Prostate gland (tissue), 2 donors: ENCODE measurements at regions not wholly inside any gene's neighbourhood (a gene's known extent, or its start where the extent isn't known, plus 50 kb on each side); places are given as distances from the start of the nearest gene placed in this dataset.

Experiments used
- DNase-seq: peaks from one replicate; pipeline ENCODE4 v3.0.0-alpha.2; 2019; ENCODE audit warnings: low spot score
- H3K27ac ChIP-seq, 2 donors: fragments of 200-600 bp; sonication (generic); 2 replicates each; pipeline ENCODE4 v1.5.1; 2017 to 2019
- H3K27me3 ChIP-seq: fragments of 200-600 bp; sonication (generic); replicated peaks from 2 replicates; pipeline ENCODE4 v1.5.1; 2019; ENCODE audit not compliant: insufficient read depth
- H3K36me3 ChIP-seq, 2 donors: fragments of 200-600 bp; sonication (generic); 1 replicate in 1 of 2; 2 replicates in 1 of 2; pipeline versions ENCODE4 v1.5.1 to v1.8.1; 2017 to 2019
- H3K4me1 ChIP-seq: fragments of 200-600 bp; sonication (generic); replicated peaks from 2 replicates; pipeline ENCODE4 v1.5.1; 2019
- H3K4me3 ChIP-seq, 2 donors: fragments of 200-600 bp; sonication (generic); 2 replicates each; pipeline ENCODE4 v1.5.1; 2017 to 2019
- H3K9me3 ChIP-seq: fragments of 200-600 bp; sonication (generic); 2 replicates; pipeline ENCODE4 v1.5.1; 2017
- CTCF ChIP-seq, 4 experiments: fragments of 200-600 bp in 2 of 4; fragments of 450-650 bp in 2 of 4; sonication (generic) in 2 of 4; IDR thresholded peaks; 1 replicate in 3 of 4; 2 replicates in 1 of 4; pipeline ENCODE4 v1.5.1; 2016 to 2019; ENCODE audit warnings: antibody characterized with exemption in 4 of 4, mild to moderate bottlenecking in 2 of 4, moderate library complexity in 2 of 4
- POLR2A ChIP-seq: fragments of 450-650 bp; IDR thresholded peaks from one replicate; pipeline ENCODE4 v1.6.1; 2016; ENCODE audit warnings: antibody characterized with exemption, mild to moderate bottlenecking
- POLR2AphosphoS5 ChIP-seq: sonication (generic); formaldehyde crosslinking; IDR thresholded peaks from one replicate; pipeline ENCODE4 v1.6.1; 2017; ENCODE audit warnings: antibody characterized with exemption
- WGBS: methylation state at CpG from one replicate; pipeline ENCODE4 v1.1.5; 2018; 5-methylcytosine and 5-hydroxymethylcytosine counted together
- intact Hi-C: fragments of 100-400 bp; cut with DNase I; formaldehyde crosslinking; loops from one replicate; pipeline ENCODE4 v1.14.2; 2022

- no peak for TF ChIP-seq CTCF (IDR thresholded peaks at IDR 0.05)
- no peak for TF ChIP-seq POLR2AphosphoS5
- TF ChIP-seq POLR2A, result no peak
- WGBS, result 88% methylated on average over 18 of the region's 18 CpGs
- no peak for DNase-seq
- H3K9me3 ChIP-seq, result no peaks in the 10 kb centered on the region
- no peaks in the 10 kb centered on the region for H3K36me3 ChIP-seq
- no peak overlapping the region for H3K4me3 ChIP-seq
- intact Hi-C loops, result no loop called here
- H3K27me3 ChIP-seq, result no peaks in the 10 kb centered on the region
- no peaks in the 10 kb centered on the region for H3K4me1 ChIP-seq
- no peak overlapping the region for H3K27ac ChIP-seq
Observed at GRCh38 chr13:110798081-110798994, 84.8 kb downstream of the ING1 start.

- no peaks in the 10 kb centered on the region for H3K27me3 ChIP-seq
- 59% methylated on average over 30 of the region's 30 CpGs for WGBS
- no peak for DNase-seq
- TF ChIP-seq POLR2A, result no peak
- no peak for TF ChIP-seq CTCF (IDR thresholded peaks at IDR 0.05)
- no peak for TF ChIP-seq POLR2AphosphoS5
- peak overlapping the region in 1 of 2 donors; percentile 16 for H3K27ac ChIP-seq
- H3K9me3 ChIP-seq, result no peaks in the 10 kb centered on the region
- H3K4me3 ChIP-seq, result no peak overlapping the region
- intact Hi-C loops, result no loop called here
- no peaks in the 10 kb centered on the region for H3K4me1 ChIP-seq
- no peaks in the 10 kb centered on the region for H3K36me3 ChIP-seq
Observed at GRCh38 chr13:110799246-110800236, 86.0 kb downstream of the ING1 start.

GRCh38 chr13:110801044-110801443 is 87.5 kb downstream of the ING1 start:
- 68% methylated on average over 5 of the region's 7 CpGs for WGBS
- no peak for DNase-seq
- no peaks in the 10 kb centered on the region for H3K27me3 ChIP-seq
- no peak overlapping the region for H3K4me3 ChIP-seq
- intact Hi-C loops, result no loop called here
- no peaks in the 10 kb centered on the region for H3K4me1 ChIP-seq
- H3K9me3 ChIP-seq, result no peaks in the 10 kb centered on the region
- TF ChIP-seq CTCF (IDR thresholded peaks at IDR 0.05) (no peak), POLR2A (no peak), POLR2AphosphoS5 (no peak)
- no peak overlapping the region for H3K27ac ChIP-seq
- H3K36me3 ChIP-seq, result no peaks in the 10 kb centered on the region

GRCh38 chr13:110802260-110802659 is 88.8 kb downstream of the ING1 start:
- no peaks in the 10 kb centered on the region for H3K27me3 ChIP-seq
- no peaks in the 10 kb centered on the region for H3K9me3 ChIP-seq
- no peaks in the 10 kb centered on the region for H3K4me1 ChIP-seq
- intact Hi-C loops, result no loop called here
- no peaks in the 10 kb centered on the region for H3K36me3 ChIP-seq
- 45% methylated on average over 5 of the region's 5 CpGs for WGBS
- H3K4me3 ChIP-seq, result no peak overlapping the region
- no peak for DNase-seq
- no peak overlapping the region for H3K27ac ChIP-seq
- no peak for TF ChIP-seq CTCF (IDR thresholded peaks at IDR 0.05)
- TF ChIP-seq POLR2AphosphoS5, result no peak
- TF ChIP-seq POLR2A, result no peak
